MM.1S (cell line): ENCODE measurements at regions not wholly inside any gene's neighbourhood (a gene's known extent, or its start where the extent isn't known, plus 50 kb on each side); places are given as distances from the start of the nearest gene placed in this dataset.

Experiments
- DNase-seq: peaks from one replicate; pipeline ENCODE4 v3.0.0-alpha.2; 2015
- H2AFZ ChIP-seq: fragments of 300-600 bp; sonication (generic); 2 replicates; pipeline ENCODE4 v1.6.0; 2016; ENCODE audit warnings: antibody characterized with exemption, low read length
- H3F3A ChIP-seq: fragments of 300-600 bp; sonication (generic); 2 replicates; pipeline ENCODE4 v1.6.1; 2016; ENCODE audit warnings: mild to moderate bottlenecking, antibody characterized with exemption, low read length, moderate library complexity, mixed read lengths; ENCODE audit not compliant: insufficient read depth
- H3K27ac ChIP-seq: fragments of 300-600 bp; sonication (generic); 2 replicates; pipeline ENCODE4 v1.5.1; 2016; ENCODE audit warnings: mild to moderate bottlenecking, low read length
- H3K27me3 ChIP-seq: fragments of 300-600 bp; sonication (generic); replicated peaks from 2 replicates; pipeline ENCODE4 v1.6.0; 2016; ENCODE audit warnings: low read length; ENCODE audit not compliant: insufficient read depth
- H3K36me3 ChIP-seq: fragments of 300-600 bp; sonication (generic); replicated peaks from 2 replicates; pipeline ENCODE4 v1.6.1; 2016; ENCODE audit warnings: mild to moderate bottlenecking, low read length, mixed read lengths; ENCODE audit not compliant: insufficient read depth
- H3K4me1 ChIP-seq: fragments of 300-600 bp; sonication (generic); 2 replicates; pipeline ENCODE4 v1.6.1; 2016; ENCODE audit warnings: low read length, mixed read lengths
- H3K4me2 ChIP-seq: fragments of 300-600 bp; sonication (generic); 2 replicates; pipeline ENCODE4 v1.6.0; 2016; ENCODE audit warnings: low read depth, low read length
- H3K4me3 ChIP-seq: fragments of 300-600 bp; sonication (generic); 2 replicates; pipeline ENCODE4 v1.5.1; 2016; ENCODE audit warnings: low read length, mixed read lengths
- H3K79me2 ChIP-seq: fragments of 300-600 bp; sonication (generic); 2 replicates; pipeline ENCODE4 v1.6.1; 2016; ENCODE audit warnings: mixed run types, low read length, mixed read lengths
- H3K9ac ChIP-seq: fragments of 300-600 bp; sonication (generic); 2 replicates; pipeline ENCODE4 v1.6.1; 2016; ENCODE audit warnings: low read length, mixed read lengths
- H3K9me2 ChIP-seq: fragments of 300-600 bp; sonication (generic); replicated peaks from 2 replicates; pipeline ENCODE4 v1.6.1; 2016; ENCODE audit warnings: mild to moderate bottlenecking, low read length, mixed read lengths; ENCODE audit not compliant: insufficient read depth
- H3K9me3 ChIP-seq: fragments of 300-600 bp; sonication (generic); replicated peaks from 2 replicates; pipeline ENCODE4 v1.6.1; 2016; ENCODE audit warnings: mild to moderate bottlenecking, low read length, mixed read lengths; ENCODE audit not compliant: insufficient read depth
- H4K20me1 ChIP-seq: fragments of 300-600 bp; sonication (generic); 2 replicates; pipeline ENCODE4 v1.6.1; 2016; ENCODE audit warnings: mild to moderate bottlenecking, low read length, moderate library complexity, mixed read lengths; ENCODE audit not compliant: insufficient read depth
- CTCF ChIP-seq: fragments of 300-600 bp; sonication (generic); IDR thresholded peaks from 2 replicates; pipeline ENCODE4 v1.5.1; 2016; ENCODE audit warnings: antibody characterized with exemption, low read length, mixed read lengths
- EZH2 ChIP-seq: fragments of 300-600 bp; sonication (generic); optimal IDR thresholded peaks from 2 replicates; pipeline ENCODE3; 2017; ENCODE audit warnings: low read depth, mild to moderate bottlenecking, antibody characterized with exemption, low read length, mixed read lengths
- EZH2phosphoT487 ChIP-seq: fragments of 300-600 bp; sonication (generic); IDR thresholded peaks from 2 replicates; pipeline ENCODE4 v1.6.1; 2018; ENCODE audit warnings: antibody characterized with exemption, low read length

GRCh38 chr17:34727601-34728000 lies 148.2 kb downstream of the TMEM132E start:
- H3K4me1 ChIP-seq: no peaks in the 10 kb centered on the region
- DNase-seq: no peak
- H3F3A ChIP-seq: no peaks in the 10 kb centered on the region
- H3K27ac ChIP-seq: no peak overlapping the region
- no peaks in the 10 kb centered on the region for H3K9me2 ChIP-seq
- H4K20me1 ChIP-seq: no peaks in the 10 kb centered on the region
- H3K9ac ChIP-seq: no peak overlapping the region
- H2AFZ ChIP-seq: no peak overlapping the region
- TF ChIP-seq CTCF (no peak), EZH2 (no peak), EZH2phosphoT487 (no peak)
- H3K79me2 ChIP-seq: no peaks in the 10 kb centered on the region
- no peak overlapping the region for H3K4me2 ChIP-seq
- H3K36me3 ChIP-seq: no peaks in the 10 kb centered on the region
- H3K27me3 ChIP-seq: no peaks in the 10 kb centered on the region
- no peaks in the 10 kb centered on the region for H3K9me3 ChIP-seq
- H3K4me3 ChIP-seq: no peak overlapping the region

- no peak overlapping the region for H3K27ac ChIP-seq
- H3K9me2 ChIP-seq: no peaks in the 10 kb centered on the region
- H3K9me3 ChIP-seq: no peaks in the 10 kb centered on the region
- H3K79me2 ChIP-seq: no peaks in the 10 kb centered on the region
- no peaks in the 10 kb centered on the region for H3K27me3 ChIP-seq
- H2AFZ ChIP-seq: no peak overlapping the region
- no peak for DNase-seq
- TF ChIP-seq EZH2phosphoT487 (no peak), CTCF (no peak), EZH2 (no peak)
- H3K4me3 ChIP-seq: no peak overlapping the region
- H4K20me1 ChIP-seq: no peaks in the 10 kb centered on the region
- H3K4me1 ChIP-seq: no peaks in the 10 kb centered on the region
- H3K36me3 ChIP-seq: no peaks in the 10 kb centered on the region
- H3K9ac ChIP-seq: no peak overlapping the region
- no peaks in the 10 kb centered on the region for H3F3A ChIP-seq
- H3K4me2 ChIP-seq: no peak overlapping the region
These were observed 147.4 kb downstream of the TMEM132E start for GRCh38 chr17:34726536-34727384.

- no peak overlapping the region for H2AFZ ChIP-seq
- H3K79me2 ChIP-seq: no peaks in the 10 kb centered on the region
- H3K27me3 ChIP-seq: no peaks in the 10 kb centered on the region
- no peaks in the 10 kb centered on the region for H3K9me3 ChIP-seq
- no peaks in the 10 kb centered on the region for H3K36me3 ChIP-seq
- no peak for DNase-seq
- H3K4me2 ChIP-seq: no peak overlapping the region
- no peak for TF ChIP-seq CTCF
- no peak for TF ChIP-seq EZH2phosphoT487
- no peak for TF ChIP-seq EZH2
- H4K20me1 ChIP-seq: no peaks in the 10 kb centered on the region
- H3F3A ChIP-seq: no peaks in the 10 kb centered on the region
- H3K9me2 ChIP-seq: no peaks in the 10 kb centered on the region
- H3K4me1 ChIP-seq: no peaks in the 10 kb centered on the region
- no peak overlapping the region for H3K4me3 ChIP-seq
- H3K27ac ChIP-seq: no peak overlapping the region
- no peak overlapping the region for H3K9ac ChIP-seq
These were observed 146.3 kb downstream of the TMEM132E start for GRCh38 chr17:34725725-34726124.
